ENCODE measurements at regions not wholly inside any gene's neighbourhood (a gene's known extent, or its start where the extent isn't known, plus 50 kb on each side); places are given as distances from the start of the nearest gene placed in this dataset.
"Not testable (repeated sequence)": the region's sequence is repeated elsewhere in the genome, so short reads cannot be mapped to it uniquely, and the experiment has no call there.

DNA sequence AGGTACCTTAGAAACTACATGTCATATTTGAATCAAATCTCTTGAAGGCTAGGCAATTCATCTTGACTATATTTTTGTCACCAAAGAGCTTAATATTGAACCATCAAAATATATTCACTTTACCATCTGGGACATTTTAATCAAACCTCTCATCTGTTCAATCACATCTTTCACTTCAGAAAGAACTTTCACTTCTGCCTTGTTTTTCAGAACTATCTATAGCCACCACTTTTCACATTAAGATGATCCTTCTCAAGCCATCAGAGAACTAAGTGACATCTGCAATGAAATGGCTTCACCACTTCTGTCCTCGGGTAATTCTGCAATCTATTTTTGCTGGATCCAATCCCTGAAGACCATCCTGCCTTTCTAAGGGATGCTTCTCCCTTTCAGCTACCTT lies 57.8 kb downstream of the OR2B2 start:
- Histone ChIP-seq H3K9me3 (no peaks in the 10 kb centered on the region), H3K4me1 (no peaks in the 10 kb centered on the region), H3K27me3 (no peaks in the 10 kb centered on the region), H3K36me3 (no peaks in the 10 kb centered on the region), H3K27ac (no peak overlapping the region), H3K4me3 (no peak overlapping the region)
- DNase-seq, result no peak
- TF ChIP-seq POLR2A (IDR thresholded peaks at IDR 0.05), result no peak
- TF ChIP-seq, protein P1, sequence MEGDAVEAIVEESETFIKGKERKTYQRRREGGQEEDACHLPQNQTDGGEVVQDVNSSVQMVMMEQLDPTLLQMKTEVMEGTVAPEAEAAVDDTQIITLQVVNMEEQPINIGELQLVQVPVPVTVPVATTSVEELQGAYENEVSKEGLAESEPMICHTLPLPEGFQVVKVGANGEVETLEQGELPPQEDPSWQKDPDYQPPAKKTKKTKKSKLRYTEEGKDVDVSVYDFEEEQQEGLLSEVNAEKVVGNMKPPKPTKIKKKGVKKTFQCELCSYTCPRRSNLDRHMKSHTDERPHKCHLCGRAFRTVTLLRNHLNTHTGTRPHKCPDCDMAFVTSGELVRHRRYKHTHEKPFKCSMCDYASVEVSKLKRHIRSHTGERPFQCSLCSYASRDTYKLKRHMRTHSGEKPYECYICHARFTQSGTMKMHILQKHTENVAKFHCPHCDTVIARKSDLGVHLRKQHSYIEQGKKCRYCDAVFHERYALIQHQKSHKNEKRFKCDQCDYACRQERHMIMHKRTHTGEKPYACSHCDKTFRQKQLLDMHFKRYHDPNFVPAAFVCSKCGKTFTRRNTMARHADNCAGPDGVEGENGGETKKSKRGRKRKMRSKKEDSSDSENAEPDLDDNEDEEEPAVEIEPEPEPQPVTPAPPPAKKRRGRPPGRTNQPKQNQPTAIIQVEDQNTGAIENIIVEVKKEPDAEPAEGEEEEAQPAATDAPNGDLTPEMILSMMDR (IDR thresholded peaks at IDR 0.05), result no peak
- intact Hi-C loops (cut with DNase I; ENCODE audit: low total_unique reads), result no loop called here

- no peak for TF ChIP-seq POLR2A (IDR thresholded peaks at IDR 0.05)
- TF ChIP-seq, protein P1 (IDR thresholded peaks at IDR 0.05), result no peak
- intact Hi-C loops (cut with DNase I; ENCODE audit: low total_unique reads), result no loop called here
- Histone ChIP-seq H3K4me1 (no peaks in the 10 kb centered on the region), H3K9me3 (no peaks in the 10 kb centered on the region), H3K27me3 (no peaks in the 10 kb centered on the region), H3K27ac (no peak overlapping the region), H3K4me3 (no peak overlapping the region), H3K36me3 (no peaks in the 10 kb centered on the region)
- DNase-seq, result no peak
Observed at GRCh38 chr6:27851440-27851839, 60.8 kb downstream of the OR2B2 start.

- intact Hi-C loops (cut with DNase I; ENCODE audit: low total_unique reads); H3K4me3 ChIP-seq; DNase-seq; H3K9me3 ChIP-seq; H3K27ac ChIP-seq; H3K27me3 ChIP-seq; H3K36me3 ChIP-seq; H3K4me1 ChIP-seq: not testable (repeated sequence)
Observed at GRCh38 chr6:27849001-27849400, 63.2 kb downstream of the OR2B2 start.

DNA sequence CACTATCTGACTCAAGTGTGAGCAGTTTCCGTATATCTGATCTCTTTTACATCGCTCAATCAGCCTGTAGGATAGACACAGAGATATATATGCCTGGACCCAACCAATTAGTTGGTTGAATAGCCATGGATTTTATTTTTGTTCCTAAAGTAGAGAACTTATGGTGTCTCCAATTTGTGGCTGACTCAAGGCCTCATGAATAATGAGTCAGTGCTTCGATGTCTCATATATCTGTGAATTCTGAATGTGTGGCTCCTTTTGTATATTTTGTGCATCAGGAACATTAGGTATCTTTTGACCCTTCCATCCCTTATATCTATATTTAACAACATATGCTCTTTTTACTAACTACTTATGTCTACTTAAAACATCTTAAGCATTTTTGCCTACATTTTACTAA lies 64.5 kb downstream of the OR2B2 start:
- Histone ChIP-seq H3K4me3 (no peak overlapping the region), H3K36me3 (no peaks in the 10 kb centered on the region), H3K9me3 (no peaks in the 10 kb centered on the region), H3K27me3 (no peaks in the 10 kb centered on the region), H3K4me1 (no peaks in the 10 kb centered on the region), H3K27ac (no peak overlapping the region)
- TF ChIP-seq, protein P1 (IDR thresholded peaks at IDR 0.05), result no peak
- intact Hi-C loops (cut with DNase I; ENCODE audit: low total_unique reads), result no loop called here
- DNase-seq, result no peak

GRCh38 chr6:27840572-27840971 lies 71.6 kb downstream of the OR2B2 start:
- no peaks in the 10 kb centered on the region for H3K27me3 ChIP-seq
- H3K4me1 ChIP-seq, result no peaks in the 10 kb centered on the region
- no peaks in the 10 kb centered on the region for H3K36me3 ChIP-seq
- TF ChIP-seq POLR2A (IDR thresholded peaks at IDR 0.05), result no peak
- TF ChIP-seq, protein P1 (IDR thresholded peaks at IDR 0.05), result no peak
- no peaks in the 10 kb centered on the region for H3K9me3 ChIP-seq
- no peak for DNase-seq
- no peak overlapping the region for H3K27ac ChIP-seq
- H3K4me3 ChIP-seq, result no peak overlapping the region
- intact Hi-C loops (cut with DNase I; ENCODE audit: low total_unique reads), result no loop called here

Measured in uterus (tissue), 3 donors.